ENCODE measurements at regions not wholly inside any gene's neighbourhood (a gene's known extent, or its start where the extent isn't known, plus 50 kb on each side); places are given as distances from the start of the nearest gene placed in this dataset.

DNA sequence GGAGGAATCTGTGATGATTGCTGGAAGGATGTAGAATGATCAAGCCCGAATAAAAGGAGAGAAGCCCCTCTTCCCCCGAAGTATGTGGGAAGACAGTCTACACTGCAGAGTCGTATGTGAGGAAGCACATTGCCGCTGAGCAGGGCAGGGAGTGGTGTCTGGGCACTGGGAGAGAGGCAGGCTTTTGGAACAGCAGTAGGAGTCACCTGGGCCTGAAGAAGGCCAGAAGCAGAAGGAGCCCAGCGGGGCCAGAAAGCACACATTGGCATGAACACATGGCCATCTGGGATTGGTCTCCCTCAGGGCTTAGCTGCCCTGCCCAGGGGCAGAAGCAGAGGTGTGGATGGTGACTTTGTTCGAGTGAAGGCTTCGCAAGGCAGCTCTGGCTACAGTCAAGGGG is 162.8 kb downstream of the ERCC6L2 start:
- DNase-seq (ENCODE audit: low read depth): no peak

DNA sequence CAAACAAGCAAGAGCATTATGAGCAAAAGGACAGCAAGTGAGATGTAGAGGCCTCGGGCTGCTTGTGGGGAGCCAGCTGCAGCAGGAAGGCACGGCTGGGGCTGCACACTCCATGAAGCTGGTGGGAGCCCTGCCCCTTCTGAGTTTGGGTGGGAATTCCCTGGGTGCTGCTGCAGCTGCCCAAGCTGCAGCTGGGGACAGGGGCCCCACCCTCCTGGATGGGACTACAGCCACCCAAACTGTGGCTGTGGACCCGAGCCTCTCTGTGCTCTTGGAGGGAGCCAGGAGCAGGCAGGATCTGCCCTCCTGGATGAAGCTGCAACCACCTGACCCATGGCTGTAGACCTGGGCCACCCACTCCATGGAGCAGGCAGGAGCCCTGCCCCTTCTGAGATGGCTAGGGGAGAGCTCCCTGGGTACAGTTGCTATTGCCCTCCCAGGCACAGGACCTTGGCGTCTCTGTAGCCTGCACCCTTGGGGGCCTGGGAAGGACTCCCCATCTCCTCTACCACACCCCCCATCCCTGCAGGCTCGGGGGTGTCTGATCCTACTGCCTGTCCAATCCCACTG is 159.1 kb downstream of the ERCC6L2 start:
- DNase-seq (ENCODE audit: low read depth): no peak

DNA sequence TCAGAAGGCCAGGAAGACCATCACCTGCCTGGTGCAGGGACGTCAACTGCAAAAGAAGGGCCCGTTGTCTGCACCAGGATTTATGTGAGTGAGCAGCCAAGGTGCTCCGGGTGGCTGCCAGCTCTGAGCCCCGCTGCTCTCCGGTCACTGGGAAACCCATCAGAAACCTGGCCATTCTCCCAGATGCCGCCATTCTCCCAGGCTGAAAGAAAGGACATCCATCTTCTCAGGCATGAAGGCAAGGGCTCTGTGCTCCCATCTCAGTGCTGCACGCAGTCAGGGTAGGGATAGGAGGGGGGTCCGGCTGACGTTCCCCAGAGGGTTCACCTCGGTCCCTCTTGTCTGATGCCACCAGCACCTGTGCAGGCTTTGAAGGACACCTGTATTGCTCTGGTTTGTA is 158.4 kb downstream of the ERCC6L2 start:
- no peak for DNase-seq (ENCODE audit: low read depth)

DNA sequence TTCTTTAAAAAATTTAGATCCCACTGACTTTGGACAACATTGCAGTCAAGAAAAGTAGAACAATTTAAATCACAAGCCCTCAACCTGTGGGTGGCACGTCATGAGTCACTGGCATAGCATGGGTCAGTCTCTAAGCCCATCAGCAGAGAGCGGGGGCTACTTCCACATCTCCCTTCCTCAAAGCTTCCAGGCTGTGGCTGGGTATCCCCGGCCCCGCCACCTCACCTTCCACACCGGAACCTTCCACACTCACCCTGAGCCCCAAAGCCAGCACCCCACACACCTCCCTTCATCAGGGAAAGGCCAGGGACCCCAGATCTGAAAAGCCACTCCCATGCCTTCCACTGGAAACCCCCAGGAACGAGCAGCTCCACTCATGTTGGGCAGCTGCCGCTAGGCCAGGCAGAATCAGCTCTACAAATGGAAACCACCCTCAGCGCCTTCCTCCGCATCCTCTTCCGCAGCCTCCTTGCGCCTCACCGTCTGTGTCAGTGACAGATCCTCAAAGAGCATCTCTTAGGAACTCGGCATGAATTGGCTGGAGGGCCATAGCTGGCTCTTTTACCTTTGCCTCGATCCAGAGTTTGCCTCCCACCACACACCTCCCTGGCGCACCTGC is 156.5 kb downstream of the ERCC6L2 start:
- DNase-seq (ENCODE audit: low read depth): no peak

DNA sequence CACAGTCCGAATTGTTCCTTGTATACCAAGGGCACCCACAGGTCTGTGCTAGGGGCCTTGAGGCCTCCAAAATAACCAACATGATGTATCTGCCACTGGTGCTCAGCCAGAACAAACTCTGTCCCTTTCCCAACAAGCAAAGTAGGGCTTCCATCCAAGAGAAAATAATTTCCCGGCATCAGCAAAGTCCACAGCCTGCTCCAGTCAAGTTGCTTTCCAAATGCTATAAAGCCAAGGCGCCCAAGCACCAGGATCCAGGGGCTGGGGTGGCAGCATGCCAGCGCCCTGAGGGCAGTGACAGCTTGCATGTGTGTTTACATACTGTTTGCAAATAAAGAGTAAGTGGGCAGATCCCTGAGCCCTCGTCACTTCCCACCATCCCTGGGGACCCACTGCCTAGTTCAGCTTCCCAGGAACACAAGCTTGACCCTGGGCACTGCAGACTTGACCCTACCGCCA is 155.9 kb downstream of the ERCC6L2 start:
- no peak for DNase-seq (ENCODE audit: low read depth)

DNA sequence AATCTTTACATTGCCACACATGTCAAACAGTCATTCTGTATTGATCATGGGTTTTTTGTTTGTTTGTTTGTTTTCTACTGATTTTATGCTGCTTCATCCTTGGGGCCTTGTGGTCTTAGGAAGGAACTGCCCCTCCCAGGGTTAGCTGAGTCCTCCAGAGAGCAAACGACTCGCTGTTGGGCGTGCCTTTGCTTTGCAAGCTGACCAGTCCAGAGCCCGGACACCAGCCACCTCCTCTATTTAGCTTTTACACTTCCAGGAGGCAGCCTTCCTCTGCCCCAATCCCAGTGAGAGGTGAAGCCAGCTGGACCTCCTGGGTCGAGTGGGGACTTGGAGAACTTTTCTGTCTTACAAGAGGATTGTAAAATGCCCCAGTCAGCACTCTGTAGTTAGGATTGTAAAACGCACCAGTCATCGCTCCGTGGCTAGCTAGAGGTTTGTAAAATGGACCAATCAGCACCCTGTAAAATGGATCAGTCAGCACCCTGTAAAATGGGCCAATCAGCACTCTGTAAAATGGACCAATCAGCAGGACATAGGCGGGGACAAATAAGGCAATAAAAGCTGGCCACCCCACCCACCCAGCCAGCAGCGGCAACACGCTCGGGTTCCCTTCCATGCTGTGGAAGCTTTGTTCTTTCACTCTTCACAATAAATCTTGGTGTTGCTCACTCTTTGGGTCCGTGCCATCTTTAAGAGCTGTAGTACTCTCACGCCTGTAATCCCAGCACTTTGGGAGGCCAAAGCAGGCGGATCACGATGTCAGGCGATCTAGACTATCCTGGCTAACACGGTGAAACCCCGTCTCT is 154.4 kb downstream of the ERCC6L2 start:
- DNase-seq (ENCODE audit: low read depth): no peak

DNA sequence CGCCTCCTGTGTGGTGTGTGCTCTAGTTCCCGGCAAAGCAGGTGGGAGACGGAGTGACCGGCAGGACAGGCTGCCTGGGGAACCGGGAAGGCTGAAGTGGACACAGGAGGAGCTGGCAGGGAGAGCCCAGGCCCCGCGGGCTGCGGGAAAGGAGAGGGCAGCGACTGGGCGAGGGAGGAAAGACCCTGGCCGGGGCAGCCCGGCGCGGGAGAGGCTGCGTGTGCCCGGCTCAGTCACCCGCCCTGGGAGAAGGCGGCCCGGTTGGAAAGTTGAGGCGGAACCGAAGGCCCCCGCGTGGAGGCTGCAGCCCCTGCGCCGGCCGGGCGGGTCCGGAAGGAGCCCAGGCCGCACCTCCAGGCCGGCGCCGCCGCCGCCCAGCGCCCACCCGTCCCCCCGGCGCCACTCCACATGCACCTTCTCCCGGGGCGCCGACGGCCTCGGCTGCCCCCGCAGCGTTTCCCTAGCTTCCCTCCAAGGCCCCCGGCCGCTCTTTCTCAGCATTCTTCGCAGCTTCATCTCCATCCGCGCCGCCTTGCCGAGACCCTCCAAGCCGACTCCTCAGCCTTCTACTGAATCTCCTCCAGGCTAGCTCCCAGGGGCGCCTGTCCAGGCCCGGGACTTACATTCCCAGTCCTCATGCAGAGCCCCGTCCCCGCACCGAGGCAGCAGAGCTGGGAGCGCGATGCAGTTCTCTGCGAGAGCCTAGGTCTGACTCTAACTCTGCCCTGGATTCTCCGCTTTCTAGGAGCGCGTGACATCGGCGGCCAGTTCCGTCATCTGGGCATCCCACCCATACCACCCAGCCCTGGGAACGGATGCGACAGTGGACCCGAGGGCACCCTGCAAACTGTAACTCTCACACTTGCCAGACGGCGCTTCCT is 152.0 kb downstream of the ERCC6L2 start:
- no peak for DNase-seq (ENCODE audit: low read depth)

DNA sequence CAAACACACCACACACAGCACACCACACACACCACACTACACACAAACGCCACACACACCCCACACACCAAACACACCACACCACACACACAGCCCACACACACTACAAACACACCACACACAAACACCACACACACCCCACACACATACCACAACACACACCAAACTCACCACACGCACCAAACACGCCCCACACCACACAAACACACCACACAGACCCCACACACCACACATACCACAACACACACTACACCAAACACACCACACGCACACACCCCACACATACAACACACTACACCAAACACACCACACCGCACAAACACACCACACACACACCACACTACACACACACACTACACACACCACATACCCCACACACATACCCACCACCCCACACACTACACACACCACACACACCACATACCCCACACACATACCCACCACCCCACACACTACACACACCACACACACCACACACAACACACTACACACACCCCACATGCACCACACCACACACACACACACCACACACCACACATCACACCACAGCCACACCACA is 151.2 kb downstream of the ERCC6L2 start:
- no peak for DNase-seq (ENCODE audit: low read depth)

DNA sequence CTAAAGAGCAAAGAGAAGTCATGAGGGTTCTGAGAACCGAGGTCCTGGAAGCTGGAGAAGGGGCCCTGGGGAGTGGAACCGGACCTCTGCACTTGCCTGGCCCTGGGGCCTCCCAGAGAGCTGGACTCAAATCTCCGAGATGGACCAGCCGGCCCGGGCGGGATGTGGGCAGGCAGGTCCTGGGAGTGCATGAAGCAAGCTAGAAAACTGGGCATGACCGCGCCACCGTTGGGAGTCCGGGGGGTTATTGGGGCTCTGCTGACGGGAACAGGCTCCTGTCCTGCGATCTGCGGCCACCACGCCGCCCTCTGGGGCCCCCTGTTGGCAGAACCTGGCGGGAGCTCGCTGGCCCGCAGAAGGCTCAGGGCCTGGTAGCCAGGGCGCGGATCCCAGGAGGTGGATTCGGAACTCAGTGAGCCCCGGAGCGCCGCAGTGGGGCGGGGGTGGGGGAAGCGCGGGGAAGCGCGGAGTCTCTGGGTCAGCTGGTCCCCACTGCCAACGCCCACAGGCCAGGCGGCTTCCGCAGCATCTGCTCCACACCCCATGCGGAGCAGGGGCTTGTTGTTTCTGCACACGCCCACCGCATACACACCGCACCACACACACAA is 150.6 kb downstream of the ERCC6L2 start:
- DNase-seq (ENCODE audit: low read depth): no peak

DNA sequence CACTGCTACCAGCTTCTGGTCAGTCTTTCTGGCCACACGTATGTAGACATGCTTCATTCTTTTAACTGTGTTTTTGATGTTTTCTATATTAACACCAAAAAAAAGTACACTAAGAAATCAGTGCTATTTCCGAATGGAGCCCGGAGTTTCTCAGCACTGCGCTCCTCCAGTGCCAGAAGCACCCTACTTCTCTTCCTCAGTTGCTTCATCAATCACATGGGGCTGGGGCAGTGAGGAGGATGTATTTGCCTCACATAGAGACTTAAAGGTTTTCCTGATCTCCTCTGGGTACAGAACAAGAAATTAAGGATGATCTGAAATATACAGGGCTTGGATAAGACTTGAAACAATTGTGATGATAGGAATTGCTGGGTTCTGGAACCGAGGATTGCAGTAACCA is 148.0 kb downstream of the ERCC6L2 start:
- DNase-seq (ENCODE audit: low read depth): no peak

DNA sequence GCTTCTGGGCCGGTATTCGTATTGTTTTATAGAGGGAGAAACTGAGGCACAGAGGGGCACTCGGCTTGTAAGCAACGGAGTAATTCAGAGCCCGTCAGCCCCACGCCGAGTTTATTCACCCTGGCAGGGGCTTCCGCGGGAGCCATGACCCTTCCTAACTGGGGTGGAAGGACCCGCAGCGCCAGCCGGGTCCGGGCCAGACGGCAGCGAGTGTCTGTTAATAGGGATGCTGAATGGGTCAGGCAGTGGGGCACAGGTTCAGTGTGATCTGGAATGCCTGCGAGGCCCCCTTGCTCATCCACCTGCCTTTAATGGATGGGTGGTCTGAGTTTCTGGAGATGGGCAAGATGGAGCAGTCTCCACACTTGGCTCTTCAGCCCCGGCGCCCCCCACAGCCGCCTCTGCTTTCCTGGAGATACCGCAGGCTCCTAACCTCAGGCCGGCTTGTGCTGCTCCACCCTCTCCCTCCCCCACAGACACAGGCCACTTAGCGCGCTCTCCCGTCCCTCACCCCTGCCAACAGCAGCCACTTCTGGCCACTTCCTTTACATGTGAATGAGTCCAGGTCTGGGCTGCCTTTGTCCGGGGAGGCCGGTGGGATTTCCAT is 147.1 kb downstream of the ERCC6L2 start:
- DNase-seq (ENCODE audit: low read depth): no peak

DNA sequence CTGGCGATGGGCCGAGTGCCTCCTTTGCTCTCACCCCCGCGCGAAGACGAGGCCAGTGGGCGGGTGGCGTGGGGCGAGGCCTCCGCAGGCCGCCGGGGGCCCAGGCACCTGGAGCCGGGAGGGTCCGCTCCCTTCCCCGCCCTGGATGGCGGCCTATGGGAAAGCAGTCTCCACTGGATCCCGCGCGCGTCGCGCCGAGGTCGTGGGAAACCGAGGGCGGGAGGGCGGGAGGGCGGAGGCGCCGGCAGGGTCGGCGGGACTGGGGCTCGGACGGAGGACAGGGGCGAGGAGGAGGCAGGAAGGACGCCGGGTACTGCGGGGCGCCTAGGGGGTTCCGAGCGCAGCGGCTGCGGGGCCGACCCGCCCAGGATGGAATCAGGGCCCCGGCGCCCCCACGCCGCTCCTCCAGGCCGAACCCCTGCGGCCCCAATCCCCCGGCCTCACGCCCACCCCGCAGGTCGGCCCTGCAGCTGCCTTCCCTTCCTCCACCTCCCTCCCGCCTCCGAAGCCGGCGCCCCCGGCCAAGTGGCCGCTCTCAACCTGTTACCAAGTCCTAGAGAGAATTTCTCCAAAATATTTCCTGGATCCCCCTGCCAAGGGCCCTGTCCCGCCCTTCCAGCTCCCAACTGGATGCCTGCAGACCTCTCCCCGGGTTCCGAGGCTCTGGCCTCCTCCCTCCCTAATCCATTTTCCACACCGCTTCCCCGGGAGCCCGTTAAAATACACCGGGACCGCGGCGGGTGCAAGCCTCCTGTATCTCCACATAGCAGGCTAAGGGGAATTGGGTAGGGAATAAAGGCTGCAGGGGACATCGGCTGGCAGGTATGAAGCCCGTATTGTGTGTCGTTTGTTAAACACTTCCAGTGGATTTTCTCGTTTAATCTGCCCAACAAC is 146.3 kb downstream of the ERCC6L2 start:
- DNase-seq (ENCODE audit: low read depth): no peak

DNA sequence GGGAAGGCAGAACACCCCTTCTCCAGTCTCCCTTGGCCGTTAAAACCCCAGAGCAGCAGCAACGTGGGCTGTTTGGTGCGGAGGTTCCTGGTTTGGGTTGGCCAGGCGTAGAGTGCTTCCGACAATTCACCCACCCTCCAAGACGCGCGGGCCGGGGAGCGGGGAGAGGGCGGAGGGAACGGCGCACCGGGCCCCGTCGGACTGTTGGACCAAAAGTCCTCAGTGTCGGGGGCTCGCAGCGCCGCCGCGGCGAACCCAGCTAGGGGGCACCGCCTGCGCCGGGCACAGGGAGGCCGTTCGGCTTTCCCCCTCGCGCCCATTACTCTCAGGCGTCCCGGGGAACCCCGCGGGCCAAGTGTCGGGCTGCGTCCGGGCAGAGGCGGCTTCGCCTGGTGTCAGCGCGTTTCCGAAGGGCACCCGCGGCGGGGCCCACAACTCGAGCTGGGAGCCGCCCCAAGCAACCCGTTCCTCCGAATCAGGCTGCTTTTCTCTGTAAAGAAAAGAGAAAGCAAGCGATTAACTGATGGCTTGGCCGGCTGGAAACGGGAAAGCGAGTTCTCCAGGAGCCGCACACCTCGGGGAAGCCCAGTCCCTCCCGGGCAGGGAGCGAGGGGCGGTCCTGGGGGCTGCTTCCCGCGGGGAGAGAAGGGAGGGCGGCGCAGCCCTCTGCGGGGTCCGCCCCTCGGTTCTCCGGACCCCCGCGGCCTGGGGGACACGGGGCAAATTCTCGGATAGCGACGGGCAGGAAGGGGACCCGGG is 145.5 kb downstream of the ERCC6L2 start:
- peak; percentile 23 for DNase-seq (ENCODE audit: low read depth)

DNA sequence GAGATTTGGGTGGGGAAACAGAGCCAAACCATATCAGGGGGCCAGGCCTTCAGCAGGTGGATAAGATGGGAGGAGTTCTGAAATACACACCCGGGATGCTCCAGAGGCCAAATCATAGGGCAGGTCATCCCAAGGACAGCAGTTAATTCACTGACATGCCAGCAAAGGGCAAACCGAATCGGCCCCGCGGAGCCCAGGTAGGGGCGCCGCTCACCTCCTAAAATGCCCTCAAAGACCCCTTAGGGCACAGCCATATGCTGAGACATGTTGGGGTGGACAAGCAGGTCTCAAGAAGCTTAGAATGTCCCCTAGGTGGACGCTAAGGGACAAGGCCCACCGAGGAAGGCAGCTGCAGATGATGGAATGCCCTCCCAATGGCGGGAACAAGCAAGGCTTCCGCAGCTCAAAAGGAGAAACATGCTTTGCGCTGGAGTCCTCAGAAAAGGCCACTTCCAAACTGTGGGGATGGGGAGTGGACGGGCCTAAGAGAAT is 144.9 kb downstream of the ERCC6L2 start:
- no peak for DNase-seq (ENCODE audit: low read depth)

Data from iris pigment epithelial cell (primary cell).